Fibroblast of lung (primary cell): ENCODE measurements at regions not wholly inside any gene's neighbourhood (a gene's known extent, or its start where the extent isn't known, plus 50 kb on each side); places are given as distances from the start of the nearest gene placed in this dataset.

Experiments
- DNase-seq, 2 donors: peaks; one replicate each; pipeline versions ENCODE4 v3.0.0 to v3.0.0-alpha.2; 2010; ENCODE audit warnings: low read depth in 2 of 2
- H2AFZ ChIP-seq: 2 replicates; pipeline ENCODE4 v1.5.1; 2012; ENCODE audit warnings: low read length, control low read depth, inconsistent platforms
- H3K27ac ChIP-seq: 2 replicates; pipeline ENCODE4 v1.5.1; 2011; ENCODE audit warnings: low read length, control low read depth; ENCODE audit not compliant: insufficient read depth
- H3K27me3 ChIP-seq: 2 replicates; pipeline ENCODE4 v1.5.1; 2011; ENCODE audit warnings: mild to moderate bottlenecking, low read length; ENCODE audit not compliant: control insufficient read depth, insufficient read depth
- H3K36me3 ChIP-seq: 2 replicates; pipeline ENCODE4 v1.5.1; 2011; ENCODE audit warnings: low read length; ENCODE audit not compliant: control insufficient read depth, insufficient read depth
- H3K4me1 ChIP-seq: 2 replicates; pipeline ENCODE4 v1.5.1; 2011; ENCODE audit warnings: low read length; ENCODE audit not compliant: control insufficient read depth, insufficient read depth; ENCODE audit errors: extremely low read depth
- H3K4me2 ChIP-seq: 2 replicates; pipeline ENCODE4 v1.5.1; 2011; ENCODE audit warnings: low read length, control low read depth; ENCODE audit not compliant: insufficient read depth; ENCODE audit errors: extremely low read depth
- H3K4me3 ChIP-seq, 4 experiments: fragments of 200-600 bp in 1 of 4; sonication (generic) in 1 of 4; replicated peaks in 1 of 4; 2 replicates each; pipeline ENCODE4 v1.5.1; 2011 to 2016; ENCODE audit warnings: low read length in 4 of 4, low read depth in 3 of 4, mild to moderate bottlenecking in 3 of 4, control low read depth in 2 of 4, inconsistent platforms in 1 of 4, mixed read lengths in 1 of 4; ENCODE audit not compliant: insufficient read depth in 1 of 4; ENCODE audit errors: control extremely low read depth in 1 of 4
- H3K79me2 ChIP-seq: 2 replicates; pipeline ENCODE4 v1.5.1; 2012; ENCODE audit warnings: mild to moderate bottlenecking, low read length, inconsistent platforms; ENCODE audit not compliant: control insufficient read depth, insufficient read depth
- H3K9ac ChIP-seq: 2 replicates; pipeline ENCODE4 v1.5.1; 2011; ENCODE audit warnings: mild to moderate bottlenecking, low read length, control low read depth; ENCODE audit not compliant: insufficient read depth
- H3K9me3 ChIP-seq: 2 replicates; pipeline ENCODE4 v1.5.1; 2012; ENCODE audit warnings: low read depth, low read length; ENCODE audit not compliant: control insufficient read depth, insufficient read depth
- H4K20me1 ChIP-seq: 2 replicates; pipeline ENCODE4 v1.5.1; 2011; ENCODE audit warnings: low read length; ENCODE audit not compliant: control insufficient read depth, insufficient read depth; ENCODE audit errors: extremely low read depth
- CTCF ChIP-seq, 2 donors: IDR thresholded peaks in 1 of 2; conservative IDR thresholded peaks in 1 of 2; 1 replicate in 1 of 2; 2 replicates in 1 of 2; pipeline ENCODE4 v1.5.1; 2011 to 2012; ENCODE audit warnings: low read length in 2 of 2, control low read depth in 1 of 2, inconsistent platforms in 1 of 2, low read depth in 1 of 2, mild to moderate bottlenecking in 1 of 2
- EZH2 ChIP-seq: IDR thresholded peaks from 2 replicates; pipeline ENCODE4 v1.5.1; 2012; ENCODE audit warnings: low read length, control low read depth, mild to moderate bottlenecking; ENCODE audit errors: missing control alignments

GRCh38 chr5:89972901-89973300 lies 436.7 kb downstream of the CETN3 start:
- Histone ChIP-seq H3K4me2 (no peak overlapping the region), H3K27ac (no peak overlapping the region), H2AFZ (no peak overlapping the region), H3K36me3 (no peaks in the 10 kb centered on the region), H3K79me2 (no peaks in the 10 kb centered on the region), H3K4me3 (no peak overlapping the region), H3K9ac (no peak overlapping the region), H3K4me1 (no peaks in the 10 kb centered on the region), H4K20me1 (no peaks in the 10 kb centered on the region), H3K27me3 (no peaks in the 10 kb centered on the region), H3K9me3 (no peaks in the 10 kb centered on the region)
- TF ChIP-seq EZH2: no peak
- no peak for TF ChIP-seq CTCF (conservative IDR thresholded peaks at IDR 0.05 in 1 of 2, IDR thresholded peaks at IDR 0.05 in 1 of 2; ENCODE audit: low read depth in 1 of 2, low read length in 2 of 2)
- peak in 1 of 2 donors; percentile 26 for DNase-seq

DNA sequence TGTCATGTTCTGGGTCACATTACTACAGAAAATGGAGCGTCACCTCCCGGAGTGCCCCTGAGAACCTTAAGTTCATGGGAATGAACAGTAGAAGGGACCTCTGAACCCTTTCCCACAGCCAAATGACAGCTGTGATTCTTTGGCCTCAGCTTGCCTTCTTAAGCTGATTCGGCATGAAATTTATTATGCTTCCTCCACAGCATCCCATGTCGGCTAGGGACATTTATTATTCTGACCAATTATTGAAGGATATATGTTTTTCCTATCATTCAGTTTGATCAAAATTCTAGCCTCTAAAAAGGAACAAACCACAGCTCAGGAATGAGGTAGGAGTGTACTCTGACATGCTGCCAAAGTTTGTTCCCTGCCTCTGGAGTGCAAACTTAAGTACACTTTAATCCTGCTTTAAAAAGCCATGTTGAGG lies 440.6 kb downstream of the CETN3 start:
- Histone ChIP-seq H3K4me2 (no peak overlapping the region), H3K4me1 (no peaks in the 10 kb centered on the region), H3K4me3 (no peak overlapping the region), H3K9ac (no peak overlapping the region), H4K20me1 (no peaks in the 10 kb centered on the region), H2AFZ (no peak overlapping the region), H3K27me3 (no peaks in the 10 kb centered on the region), H3K79me2 (no peaks in the 10 kb centered on the region), H3K9me3 (no peaks in the 10 kb centered on the region), H3K36me3 (no peaks in the 10 kb centered on the region), H3K27ac (no peak overlapping the region)
- peak; percentile 44 to 78 for DNase-seq
- no peak for TF ChIP-seq EZH2
- no peak for TF ChIP-seq CTCF (conservative IDR thresholded peaks at IDR 0.05 in 1 of 2, IDR thresholded peaks at IDR 0.05 in 1 of 2; ENCODE audit: low read depth in 1 of 2, low read length in 2 of 2)

DNA sequence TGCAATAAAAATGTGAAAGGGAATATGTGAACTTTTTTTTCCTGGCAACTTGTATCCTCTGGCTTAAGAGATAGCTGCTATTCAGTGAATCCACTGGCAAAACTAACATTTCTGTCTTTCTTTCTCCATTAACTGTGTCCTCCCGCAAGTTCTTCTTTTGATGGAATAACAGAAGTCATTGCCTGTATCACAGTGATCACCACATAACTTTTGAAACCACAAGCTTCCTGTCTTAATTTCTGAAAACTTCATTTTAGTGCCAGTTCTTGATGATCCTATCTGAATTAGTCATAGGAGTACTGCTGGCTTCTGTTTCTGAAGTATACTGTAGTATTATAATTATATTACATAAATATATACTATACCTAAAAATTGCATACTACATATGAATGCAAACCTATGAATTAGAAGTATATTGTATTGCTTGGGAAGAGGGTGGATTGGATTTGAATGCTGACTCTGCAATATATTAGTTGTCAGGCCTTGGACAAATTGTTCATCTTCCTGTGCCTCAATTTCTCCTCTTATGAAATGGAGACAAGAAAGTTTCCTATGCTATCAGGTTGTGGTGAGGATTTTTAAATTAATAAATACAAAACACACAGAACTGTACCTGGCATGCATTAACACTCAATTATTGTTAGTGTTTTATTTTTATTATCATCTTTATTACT lies 441.6 kb downstream of the CETN3 start:
- Histone ChIP-seq H3K27ac (no peak overlapping the region), H3K4me3 (no peak overlapping the region), H3K27me3 (no peaks in the 10 kb centered on the region), H2AFZ (no peak overlapping the region), H3K36me3 (no peaks in the 10 kb centered on the region), H3K4me1 (no peaks in the 10 kb centered on the region), H3K9ac (no peak overlapping the region), H3K9me3 (no peaks in the 10 kb centered on the region), H3K4me2 (no peak overlapping the region), H3K79me2 (no peaks in the 10 kb centered on the region), H4K20me1 (no peaks in the 10 kb centered on the region)
- no peak for TF ChIP-seq CTCF (conservative IDR thresholded peaks at IDR 0.05 in 1 of 2, IDR thresholded peaks at IDR 0.05 in 1 of 2; ENCODE audit: low read depth in 1 of 2, low read length in 2 of 2)
- no peak for TF ChIP-seq EZH2
- DNase-seq: peak; percentile 13 to 83
